Right ventricle myocardium inferior (tissue), 1 donor: ENCODE measurements at regions not wholly inside any gene's neighbourhood (a gene's known extent, or its start where the extent isn't known, plus 50 kb on each side); places are given as distances from the start of the nearest gene placed in this dataset.

Experiments
- ATAC-seq: fragments of 200-7000 bp; cut with Tn5 transposase; one replicate; pipeline ENCODE4 v1.9.1; 2020; ENCODE audit warnings: mild to moderate bottlenecking, moderate library complexity
- DNase-seq: peaks from one replicate; pipeline ENCODE4 v3.0.0; 2021; ENCODE audit errors: missing footprints
- intact Hi-C: fragments of 100-400 bp; cut with DNase I; formaldehyde crosslinking; loops from one replicate; pipeline ENCODE4 v1.11.0; 2022
- donor health status: DM: no; HTN: yes; CAD: no; lungs with severe emphysema.

DNA sequence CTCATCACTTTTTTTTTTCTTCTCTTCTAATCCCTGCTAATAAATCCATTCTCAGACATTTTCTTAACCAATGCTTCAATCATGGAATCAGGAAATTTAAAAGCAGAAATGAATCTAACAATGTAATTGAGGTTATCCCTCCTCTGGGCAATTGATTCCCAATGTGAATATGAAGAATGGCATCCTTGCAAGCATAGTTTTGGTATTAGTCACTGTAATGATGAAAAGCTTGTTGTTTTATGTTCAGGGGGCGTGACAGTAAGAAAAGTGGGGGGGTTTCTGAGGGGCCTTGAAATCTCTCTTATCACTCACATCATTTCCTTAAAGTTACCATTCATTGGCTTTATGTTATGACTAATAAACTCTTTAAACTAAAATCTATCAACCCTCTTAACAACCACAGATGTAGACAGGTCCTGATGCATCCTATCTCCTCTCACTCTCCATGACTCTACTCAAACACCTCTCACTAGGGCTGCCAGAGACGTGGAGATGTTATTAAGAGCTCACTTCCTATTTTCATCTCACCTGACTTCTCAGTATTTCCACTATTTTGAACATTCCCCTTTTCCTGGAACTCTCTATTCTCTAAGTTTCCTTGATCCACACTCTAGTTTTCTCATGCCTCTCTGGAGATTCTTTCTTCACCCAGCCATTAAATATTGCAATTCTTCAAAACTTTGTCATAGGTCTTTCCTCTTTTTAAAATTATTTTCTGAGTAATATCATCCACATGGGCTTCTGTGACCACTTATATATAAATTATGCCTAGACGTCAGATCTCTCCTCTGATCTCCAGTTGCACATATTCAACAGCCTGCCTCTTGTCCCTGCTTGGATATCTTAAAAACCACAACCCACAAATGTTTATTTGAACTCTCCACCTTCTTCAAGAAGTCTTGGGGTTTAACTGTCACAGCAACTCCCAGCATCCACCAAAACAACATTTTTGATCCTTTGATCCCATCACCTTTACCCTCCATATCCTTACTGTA is 332.9 kb downstream of the CDH2 start:
- DNase-seq, result no peak
- ATAC-seq, result no peak
- intact Hi-C loops, result no loop called here

DNA sequence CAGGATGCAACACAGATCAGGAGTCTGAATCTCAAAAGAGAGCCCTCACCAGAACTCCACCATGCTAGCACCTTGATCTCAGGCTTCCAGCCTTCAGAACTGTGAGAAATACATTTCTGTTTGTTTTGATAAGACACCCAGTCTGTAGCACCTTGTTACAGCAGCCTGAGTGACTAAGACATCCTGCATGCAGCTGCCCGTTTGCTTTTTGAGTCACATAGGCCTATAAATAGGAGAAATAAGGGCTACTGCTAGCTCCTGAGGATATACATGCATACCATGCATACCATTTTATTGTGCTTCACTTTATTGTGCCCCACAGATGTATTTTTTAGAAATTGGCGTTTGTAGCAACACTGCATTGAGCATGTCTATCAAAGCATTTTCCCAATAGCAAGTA is 337.8 kb downstream of the CDH2 start:
- no peak for DNase-seq
- no peak for ATAC-seq
- intact Hi-C loops, result no loop called here

- intact Hi-C loops, result no loop called here
- DNase-seq (no peak), ATAC-seq (no peak)
Measured at GRCh38 chr18:27838225-27838624, 338.7 kb downstream of the CDH2 start.

DNA sequence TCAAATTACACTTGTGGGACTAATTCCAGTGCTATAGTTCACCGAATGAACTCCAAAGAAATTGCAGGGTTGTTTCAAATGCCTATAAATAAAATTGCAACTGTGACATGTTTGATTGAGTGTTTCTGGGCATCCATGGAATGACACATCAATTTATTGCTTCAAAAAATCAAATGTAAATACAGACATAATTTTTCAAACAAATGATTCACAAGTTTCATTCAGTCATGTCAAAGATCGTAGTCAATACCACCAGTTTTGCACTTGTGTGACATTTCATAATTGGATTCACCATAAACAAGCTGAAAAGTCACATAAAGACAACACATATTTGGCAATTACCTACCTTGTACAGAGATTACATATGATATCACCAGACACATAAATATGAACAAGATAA is 350.8 kb downstream of the CDH2 start:
- intact Hi-C loops, result no loop called here
- DNase-seq (no peak), ATAC-seq (no peak)

GRCh38 chr18:27825689-27826088 is 351.2 kb downstream of the CDH2 start:
- no peak for ATAC-seq
- DNase-seq, result no peak
- intact Hi-C loops, result no loop called here

- DNase-seq (no peak), ATAC-seq (no peak)
- intact Hi-C loops, result no loop called here
Measured at GRCh38 chr18:27824841-27825681, 351.9 kb downstream of the CDH2 start.

- ATAC-seq (no peak), DNase-seq (no peak)
- intact Hi-C loops, result no loop called here
Measured at GRCh38 chr18:27824275-27824674, 352.7 kb downstream of the CDH2 start.

DNA sequence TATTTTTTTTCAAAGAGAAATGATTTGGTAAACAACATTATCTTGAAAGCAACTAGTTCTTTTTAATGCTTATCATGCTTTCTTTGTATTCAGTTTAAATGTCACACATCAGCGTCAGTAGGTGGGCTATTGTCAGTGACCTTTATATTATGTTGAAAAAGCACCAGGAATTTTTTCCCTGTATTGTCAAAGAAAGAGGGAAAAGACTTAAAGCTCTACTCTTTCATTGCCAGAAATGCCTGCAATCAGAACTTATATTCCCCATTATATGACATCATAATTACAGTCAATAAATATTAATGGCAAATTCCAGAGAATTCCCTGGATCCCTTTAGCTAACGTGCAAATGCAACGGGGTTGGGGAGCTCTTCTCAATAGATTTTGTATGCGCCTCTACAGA is 353.9 kb downstream of the CDH2 start:
- intact Hi-C loops, result no loop called here

GRCh38 chr18:27808683-27809082 is 368.2 kb downstream of the CDH2 start:
- DNase-seq, result no peak
- intact Hi-C loops, result no loop called here
- no peak for ATAC-seq

More for the DNA sequence above, 353.9 kb downstream of the CDH2 start:
- DNase-seq, result no peak
- no peak for ATAC-seq

- DNase-seq (no peak), ATAC-seq (no peak)
- intact Hi-C loops, result no loop called here
Measured at GRCh38 chr18:27803957-27804356, 373.0 kb downstream of the CDH2 start.

- ATAC-seq (no peak), DNase-seq (no peak)
- intact Hi-C loops, result no loop called here
Measured at GRCh38 chr18:27797484-27797883, 379.4 kb downstream of the CDH2 start.

- DNase-seq (no peak), ATAC-seq (no peak)
- intact Hi-C loops, result no loop called here
Measured at GRCh38 chr18:27794181-27794926, 382.6 kb downstream of the CDH2 start.

- ATAC-seq (no peak), DNase-seq (no peak)
- intact Hi-C loops, result no loop called here
Measured at GRCh38 chr18:27793013-27793785, 383.7 kb downstream of the CDH2 start.

GRCh38 chr18:27789406-27789805 is 387.5 kb downstream of the CDH2 start:
- ATAC-seq, result no peak
- no peak for DNase-seq
- intact Hi-C loops, result loop anchor here (10.0 kb wide), 1 partner anchor 175 kb away; no protein-coding TSS in a partner anchor

- intact Hi-C loops, result loop anchor here (10.0 kb wide), 1 partner anchor 177 kb away; no protein-coding TSS in a partner anchor
- no peak for ATAC-seq
Measured at GRCh38 chr18:27787547-27787946, 389.4 kb downstream of the CDH2 start.

DNA sequence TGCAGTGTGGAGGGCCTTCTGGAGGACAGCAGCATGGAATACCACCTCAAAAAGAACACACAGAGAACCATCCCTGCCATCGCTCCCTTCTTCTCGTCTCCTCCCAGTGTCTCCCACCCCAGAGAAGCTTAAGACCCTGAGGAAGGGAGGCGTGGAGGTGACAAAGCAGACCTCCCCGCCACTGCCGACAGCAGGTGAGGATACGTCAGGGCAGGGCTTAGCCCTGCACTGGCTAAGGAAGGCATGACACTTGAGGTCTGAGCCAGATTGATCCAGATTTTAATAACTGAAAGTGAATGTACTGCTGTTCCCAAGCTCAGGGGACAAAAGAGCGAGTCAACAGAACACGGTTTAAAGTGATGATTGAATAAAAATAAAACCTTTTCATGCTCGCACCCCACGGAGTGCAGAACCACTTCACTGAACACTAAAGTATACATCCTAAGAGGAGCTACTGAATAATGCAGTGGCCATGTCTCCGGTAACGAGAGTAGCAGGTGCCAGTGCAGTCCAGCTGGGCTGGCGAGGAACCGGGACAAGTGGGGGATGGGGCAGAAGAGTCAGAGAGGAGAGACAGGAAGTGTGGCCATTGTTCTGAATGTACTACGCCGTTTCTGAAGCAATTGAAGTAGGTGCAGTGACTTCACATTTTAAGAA is 391.0 kb downstream of the CDH2 start:
- ATAC-seq (no peak), DNase-seq (no peak)
- intact Hi-C loops, result loop anchor here (10.0 kb wide), 1 partner anchor 179 kb away; no protein-coding TSS in a partner anchor

More at GRCh38 chr18:27787547-27787946, 389.4 kb downstream of the CDH2 start:
- no peak for DNase-seq

- DNase-seq (no peak), ATAC-seq (no peak)
- intact Hi-C loops, result loop anchor here (10.0 kb wide), 1 partner anchor 185 kb away; no protein-coding TSS in a partner anchor
Measured at GRCh38 chr18:27780061-27780745, 396.7 kb downstream of the CDH2 start.
